ENCODE measurements at regions not wholly inside any gene's neighbourhood (a gene's known extent, or its start where the extent isn't known, plus 50 kb on each side); places are given as distances from the start of the nearest gene placed in this dataset.
"Not testable (repeated sequence)": the region's sequence is repeated elsewhere in the genome, so short reads cannot be mapped to it uniquely, and the experiment has no call there.

DNA sequence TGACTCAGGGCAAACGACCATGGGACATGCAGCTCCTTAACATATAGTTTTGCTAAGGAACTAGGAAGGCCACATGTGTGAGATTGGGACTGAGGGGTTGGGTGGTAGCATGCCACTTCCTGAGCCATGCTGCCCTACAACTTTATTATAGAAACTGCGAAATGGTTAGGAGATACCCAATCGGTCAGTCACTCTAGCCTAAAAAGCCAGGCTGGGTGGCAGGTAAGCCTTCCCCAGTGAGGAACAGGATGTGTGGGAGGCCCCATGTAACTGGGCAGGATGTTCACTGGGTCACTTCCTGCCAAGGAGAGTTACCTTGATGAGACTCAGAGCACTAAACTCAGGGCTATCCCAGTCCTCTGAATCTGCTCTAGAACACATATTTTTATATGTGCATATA lies 123.5 kb downstream of the MAP3K7 start:
- DNase-seq (peak in 1 of 2 donors; percentile 65), ATAC-seq (peak; percentile 72)
- H3K27ac Mint-ChIP-seq: peak overlapping the region; percentile 83 to 96
- no peaks in the 10 kb centered on the region for H3K9me3 Mint-ChIP-seq
- peak overlapping the region; percentile 69 to 77 for H3K4me3 Mint-ChIP-seq
- no peaks in the 10 kb centered on the region for H3K27me3 Mint-ChIP-seq
- H3K4me1 Mint-ChIP-seq: peaks cover 99% of the 10 kb centered on the region

DNA sequence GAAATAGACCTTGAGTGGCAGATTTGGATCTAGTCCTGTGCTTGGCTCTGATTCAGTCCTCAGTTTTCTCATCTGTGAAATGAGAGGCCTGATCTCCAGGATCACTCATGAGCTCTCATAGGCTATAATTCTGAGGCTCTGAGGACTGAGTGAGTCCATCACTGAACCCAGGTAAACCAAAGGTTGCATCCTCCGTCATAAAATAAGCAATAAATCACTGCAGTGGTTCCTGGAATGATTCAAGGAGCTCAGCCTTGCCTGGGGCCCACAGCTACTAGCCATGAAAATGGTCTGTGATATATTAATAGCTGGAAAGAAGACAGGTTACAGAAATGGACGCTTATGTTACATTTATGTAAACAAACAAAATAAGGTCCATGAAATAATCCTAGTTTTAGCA lies 124.8 kb downstream of the MAP3K7 start:
- H3K4me3 Mint-ChIP-seq: no peak overlapping the region
- DNase-seq (no peak), ATAC-seq (no peak)
- H3K27me3 Mint-ChIP-seq: no peaks in the 10 kb centered on the region
- no peaks in the 10 kb centered on the region for H3K9me3 Mint-ChIP-seq
- peaks cover 100% of the 10 kb centered on the region for H3K4me1 Mint-ChIP-seq
- no peak overlapping the region for H3K27ac Mint-ChIP-seq

DNA sequence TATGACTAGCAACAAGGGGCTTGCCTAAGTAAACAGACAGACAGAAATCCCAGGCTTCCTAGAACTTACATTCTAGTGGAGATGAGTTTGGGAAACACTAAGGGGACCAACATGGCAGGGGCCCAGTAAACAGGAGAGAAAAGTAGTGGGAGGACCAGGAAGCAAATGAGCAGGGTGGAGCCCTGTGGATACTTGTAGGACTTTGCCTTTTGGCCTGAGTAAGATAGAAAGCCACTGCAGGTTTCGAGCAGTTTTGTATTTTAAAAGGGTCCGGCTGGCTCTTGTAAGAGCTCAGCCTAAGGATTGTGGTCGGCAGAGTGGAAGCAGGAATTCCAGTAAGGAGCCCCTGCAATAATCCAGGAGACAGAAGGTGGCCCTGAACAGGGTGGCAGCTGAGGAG lies 125.5 kb downstream of the MAP3K7 start:
- Mint-ChIP-seq H3K9me3 (no peaks in the 10 kb centered on the region), H3K27me3 (no peaks in the 10 kb centered on the region), H3K4me3 (no peak overlapping the region), H3K27ac (peak overlapping the region in 1 of 2 donors; percentile 63), H3K4me1 (peaks cover 96% of the 10 kb centered on the region)
- DNase-seq (no peak), ATAC-seq (no peak)

DNA sequence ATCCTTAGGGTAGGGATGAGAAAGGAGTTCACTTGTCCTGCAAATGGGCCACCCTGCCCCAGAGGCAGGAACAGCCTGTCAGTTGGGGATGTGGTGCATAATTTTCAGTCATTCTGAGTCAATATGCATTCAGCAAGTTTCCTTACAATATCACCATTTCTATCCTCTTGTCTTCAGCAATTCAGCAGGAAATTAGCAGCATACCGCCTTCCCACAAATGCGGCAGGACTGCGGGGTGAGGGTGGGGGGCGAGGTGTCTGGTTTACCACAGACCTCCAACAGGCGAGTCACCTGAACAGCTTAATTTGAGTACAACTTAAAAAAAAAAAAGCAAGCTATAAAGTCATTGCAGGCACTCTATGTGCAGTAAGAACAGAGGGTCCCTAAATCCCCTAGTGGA lies 126.8 kb downstream of the MAP3K7 start:
- no peaks in the 10 kb centered on the region for H3K9me3 Mint-ChIP-seq
- DNase-seq: peak in 1 of 2 donors; percentile 63
- H3K27ac Mint-ChIP-seq: peak overlapping the region; percentile 60 to 99
- no peaks in the 10 kb centered on the region for H3K27me3 Mint-ChIP-seq
- H3K4me3 Mint-ChIP-seq: peak overlapping the region; percentile 44 to 49
- no peak for ATAC-seq
- peaks cover 82% of the 10 kb centered on the region for H3K4me1 Mint-ChIP-seq

DNA sequence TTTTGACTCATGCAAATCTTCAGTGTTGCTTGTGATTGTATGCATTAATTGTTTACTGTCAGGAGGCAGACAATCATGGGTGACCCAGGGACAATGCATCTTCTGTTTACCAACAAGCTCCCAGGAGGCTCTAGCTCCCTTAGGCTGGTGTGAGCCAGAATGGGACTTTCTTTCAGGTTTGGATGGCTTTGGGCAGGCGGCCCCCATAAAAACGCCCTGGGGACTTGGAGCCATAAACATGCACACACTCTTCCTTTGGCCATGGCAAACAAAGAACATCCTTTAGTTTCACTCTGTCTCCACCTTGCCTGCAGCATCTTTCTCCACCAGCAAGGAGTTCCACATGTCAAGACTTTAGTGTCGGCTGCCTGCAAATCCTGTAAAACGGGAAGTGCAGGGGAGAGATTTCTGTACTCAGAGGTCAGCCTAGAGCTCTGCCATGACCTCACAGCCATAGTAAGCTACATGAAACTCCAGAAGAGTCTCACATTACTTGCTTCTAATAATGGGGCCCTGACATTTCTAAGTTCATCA lies 127.6 kb downstream of the MAP3K7 start:
- no peak for ATAC-seq
- H3K4me1 Mint-ChIP-seq: peaks cover 78% of the 10 kb centered on the region

DNA sequence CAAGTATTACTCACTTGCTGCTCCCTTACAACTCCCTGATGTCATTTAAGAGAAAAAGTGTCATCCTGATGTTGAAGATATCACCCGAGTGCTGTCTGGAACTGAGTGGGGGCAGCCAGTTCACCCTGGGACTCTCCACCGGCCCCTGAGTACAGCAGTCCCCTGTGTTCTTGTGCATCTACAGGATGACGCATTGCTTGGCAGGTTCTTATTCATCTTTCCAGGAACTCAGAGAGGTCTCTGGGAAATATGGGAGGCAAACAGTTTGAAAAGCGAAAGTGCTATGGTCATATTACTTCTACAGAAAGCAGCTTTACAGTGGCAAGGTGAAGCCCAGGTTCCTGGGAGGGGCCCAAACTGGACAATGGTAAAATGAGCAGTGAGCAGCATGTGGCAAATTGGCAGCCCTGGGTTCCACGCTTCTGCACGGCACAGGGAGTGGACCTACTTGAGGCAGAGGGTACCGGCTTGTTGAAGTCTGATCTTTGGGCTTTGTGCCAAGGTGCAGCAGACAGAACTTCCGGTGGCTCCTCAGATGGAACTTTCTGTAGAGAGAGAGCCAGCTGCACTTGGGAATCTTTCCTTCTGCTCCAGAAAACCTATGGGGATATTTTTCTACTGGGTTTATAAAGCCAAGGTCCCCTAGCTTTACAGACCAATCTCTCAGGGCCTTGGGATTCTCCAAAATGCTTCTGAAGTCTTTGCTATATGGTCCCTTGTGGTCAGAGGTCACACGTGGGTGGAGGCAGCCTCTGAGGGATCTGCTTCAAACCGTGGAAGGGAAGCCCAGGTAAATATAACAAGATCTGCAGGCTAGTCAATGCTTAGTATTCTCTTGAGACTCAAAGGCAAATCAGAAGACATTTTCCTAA lies 128.3 kb downstream of the MAP3K7 start:
- DNase-seq (peak; percentile 79 to 95), ATAC-seq (peak; percentile 98)
- Mint-ChIP-seq H3K27ac (peak overlapping the region; percentile 99), H3K4me1 (peaks cover 73% of the 10 kb centered on the region), H3K9me3 (no peaks in the 10 kb centered on the region), H3K4me3 (peak overlapping the region; percentile 49 to 66), H3K27me3 (no peaks in the 10 kb centered on the region)

More for the DNA sequence above, 127.6 kb downstream of the MAP3K7 start:
- Mint-ChIP-seq H3K27ac (peak overlapping the region; percentile 99), H3K9me3 (no peaks in the 10 kb centered on the region), H3K27me3 (no peaks in the 10 kb centered on the region), H3K4me3 (peak overlapping the region; percentile 49 to 66)
- no peak for DNase-seq

DNA sequence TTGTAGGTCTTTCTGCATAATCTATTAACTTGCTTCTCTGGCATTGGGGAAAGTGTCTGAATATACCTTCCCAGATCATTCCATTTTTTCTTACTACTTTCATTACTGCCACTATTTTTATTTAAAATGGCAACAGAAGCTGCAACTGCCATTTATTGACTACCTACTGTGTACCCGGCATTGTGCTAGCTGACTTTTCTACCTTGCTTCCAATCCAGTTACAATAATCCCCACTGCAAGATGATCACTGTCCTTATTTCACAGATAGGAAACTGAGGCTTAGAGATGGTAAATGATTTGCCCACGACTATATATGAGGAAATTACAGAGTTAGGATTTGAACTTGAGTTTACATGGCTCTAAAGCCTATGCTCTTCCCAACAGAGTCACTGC lies 129.0 kb downstream of the MAP3K7 start:
- DNase-seq (no peak), ATAC-seq (no peak)
- Mint-ChIP-seq H3K27me3 (no peaks in the 10 kb centered on the region), H3K4me3 (peak overlapping the region; percentile 49 to 66), H3K27ac (peak overlapping the region; percentile 99), H3K4me1 (peaks cover 65% of the 10 kb centered on the region), H3K9me3 (no peaks in the 10 kb centered on the region)

DNA sequence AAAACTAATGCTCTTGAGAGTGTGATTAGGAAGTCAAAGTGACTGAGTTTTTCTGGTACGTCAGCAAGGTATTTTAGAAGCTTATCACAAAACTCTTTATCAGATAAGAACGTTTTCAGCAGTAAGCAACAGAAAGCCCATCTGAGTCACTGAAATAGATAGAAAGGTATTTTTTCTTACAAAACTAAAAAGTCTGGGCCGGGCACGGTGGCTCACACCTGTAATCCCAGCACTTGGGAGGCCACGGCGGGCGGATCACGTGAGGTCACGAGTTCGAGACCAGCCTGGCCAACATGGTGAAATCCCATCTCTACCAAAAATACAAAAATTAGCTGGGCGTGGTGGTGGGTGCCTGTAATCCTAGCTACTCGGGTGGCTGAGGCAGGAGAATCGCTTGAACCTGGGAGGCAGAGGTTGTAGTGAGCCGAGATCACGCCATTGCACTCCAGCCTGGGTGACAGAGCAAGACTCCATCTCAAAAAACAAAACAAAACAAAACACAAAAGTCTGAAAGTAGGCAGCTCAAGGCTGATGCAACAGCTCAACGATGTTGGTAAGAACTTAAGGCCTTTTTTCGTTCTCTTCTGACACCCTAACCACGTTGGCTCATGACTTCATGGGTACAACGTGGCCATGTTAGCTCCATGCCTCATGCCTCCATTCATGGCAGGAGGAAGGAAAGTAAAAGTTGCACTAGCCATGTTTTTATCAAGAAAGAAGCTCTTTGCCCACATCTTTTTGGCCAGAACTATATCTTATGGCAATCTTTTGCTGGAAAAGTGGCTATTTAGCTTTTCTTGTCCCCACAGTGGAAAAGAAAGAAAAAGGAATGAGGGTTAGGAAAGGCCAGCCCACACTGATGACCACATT lies 129.6 kb downstream of the MAP3K7 start:
- DNase-seq (peak in 1 of 2 donors; percentile 78), ATAC-seq (peak; percentile 49)
- H3K27ac Mint-ChIP-seq: peak overlapping the region; percentile 99
- peak overlapping the region in 1 of 2 donors; percentile 49 for H3K4me3 Mint-ChIP-seq
- H3K27me3 Mint-ChIP-seq, H3K9me3 Mint-ChIP-seq: not testable (repeated sequence)
- peaks cover 59% of the 10 kb centered on the region for H3K4me1 Mint-ChIP-seq

DNA sequence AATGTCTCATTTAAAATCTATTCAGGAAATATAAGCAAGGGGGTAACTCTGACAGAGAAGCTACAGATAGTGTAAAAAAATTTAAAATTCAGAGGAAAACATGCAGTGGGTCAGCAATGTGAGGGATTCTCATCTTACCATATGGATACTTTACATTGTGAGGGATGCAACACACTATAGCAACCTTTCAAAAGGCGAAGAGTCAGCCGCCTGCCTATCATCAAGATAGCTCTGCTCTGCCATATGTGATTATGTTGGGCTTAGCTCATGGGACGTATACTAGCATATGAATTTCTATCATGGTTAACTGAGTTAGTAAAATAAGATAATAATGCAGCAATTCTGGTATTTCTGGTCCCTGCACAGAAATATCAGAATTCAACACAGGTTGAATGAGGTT lies 130.9 kb downstream of the MAP3K7 start:
- no peak overlapping the region for H3K4me3 Mint-ChIP-seq
- peaks cover 0 to under 1% of the 10 kb centered on the region in 2 donors for H3K9me3 Mint-ChIP-seq
- DNase-seq (no peak), ATAC-seq (no peak)
- no peak overlapping the region for H3K27ac Mint-ChIP-seq
- no peaks in the 10 kb centered on the region for H3K27me3 Mint-ChIP-seq
- peaks cover 48% of the 10 kb centered on the region for H3K4me1 Mint-ChIP-seq

DNA sequence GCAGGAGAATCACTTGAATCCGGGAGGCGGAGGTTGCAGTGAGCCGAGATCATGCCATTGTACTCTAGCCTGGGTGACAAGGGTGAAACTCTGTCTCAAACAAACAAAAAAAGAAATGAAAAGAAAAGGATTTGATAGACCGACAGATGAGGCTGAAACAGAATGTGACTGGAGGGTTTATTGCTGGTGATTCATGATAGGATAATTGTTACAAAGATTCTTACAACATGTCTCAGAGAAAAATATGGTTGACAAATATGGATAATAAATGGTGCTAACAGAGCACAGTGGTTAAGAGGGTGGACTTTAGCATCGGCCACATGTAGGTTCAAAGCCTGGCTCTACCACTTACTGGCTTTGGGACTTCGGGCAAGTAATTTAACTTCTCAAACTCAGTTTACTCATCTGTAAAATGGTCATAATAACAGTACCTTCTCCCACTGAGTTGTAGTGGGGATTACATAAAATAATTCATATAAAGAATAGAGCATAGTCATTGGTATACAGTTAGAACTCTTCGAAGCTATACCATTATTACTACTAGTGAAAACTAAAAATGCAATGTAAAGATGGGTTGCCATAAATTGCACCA lies 131.9 kb downstream of the MAP3K7 start:
- Mint-ChIP-seq H3K9me3 (peaks cover 0 to 4% of the 10 kb centered on the region in 2 donors), H3K27me3 (no peaks in the 10 kb centered on the region), H3K27ac (no peak overlapping the region), H3K4me1 (peaks cover 45% of the 10 kb centered on the region), H3K4me3 (no peak overlapping the region)
- no peak for ATAC-seq
- no peak for DNase-seq

DNA sequence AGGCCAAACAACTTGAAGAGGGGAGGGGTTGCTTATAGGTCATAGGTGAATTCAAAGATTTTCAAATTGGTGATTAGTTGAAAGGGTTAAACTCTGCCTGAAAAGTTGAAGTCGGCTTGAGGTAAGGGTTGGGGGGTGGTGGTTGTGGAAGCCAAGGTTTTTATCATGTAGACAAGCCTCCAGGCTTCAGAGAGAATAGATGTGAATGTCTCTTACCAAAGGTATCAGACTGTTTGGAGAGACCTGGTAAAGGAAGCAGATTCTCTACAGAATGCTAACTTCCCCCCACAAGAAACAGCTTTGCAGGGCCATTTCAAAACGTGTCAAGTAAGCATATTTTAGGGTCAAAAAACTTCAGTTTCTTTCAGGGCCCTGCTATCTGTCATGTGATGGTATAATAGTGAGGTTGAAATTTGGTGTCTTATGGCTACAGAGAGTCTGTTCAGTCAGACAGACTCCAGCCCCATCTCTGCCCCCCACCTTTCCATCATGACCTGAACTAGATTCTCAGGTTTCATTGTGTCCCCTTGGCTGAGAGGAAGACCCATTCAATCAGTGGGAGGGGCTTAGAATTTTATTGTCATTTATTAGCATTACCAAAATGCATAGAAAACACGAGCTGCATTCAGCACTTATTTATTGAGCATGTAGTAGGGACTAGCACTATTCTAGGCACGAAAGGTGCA lies 136.5 kb downstream of the MAP3K7 start:
- Mint-ChIP-seq H3K27ac (peak overlapping the region in 1 of 2 donors; percentile 12), H3K4me3 (no peak overlapping the region), H3K27me3 (no peaks in the 10 kb centered on the region), H3K9me3 (peaks cover 0 to 9% of the 10 kb centered on the region in 2 donors), H3K4me1 (peaks cover 32% of the 10 kb centered on the region)
- DNase-seq (no peak), ATAC-seq (no peak)

DNA sequence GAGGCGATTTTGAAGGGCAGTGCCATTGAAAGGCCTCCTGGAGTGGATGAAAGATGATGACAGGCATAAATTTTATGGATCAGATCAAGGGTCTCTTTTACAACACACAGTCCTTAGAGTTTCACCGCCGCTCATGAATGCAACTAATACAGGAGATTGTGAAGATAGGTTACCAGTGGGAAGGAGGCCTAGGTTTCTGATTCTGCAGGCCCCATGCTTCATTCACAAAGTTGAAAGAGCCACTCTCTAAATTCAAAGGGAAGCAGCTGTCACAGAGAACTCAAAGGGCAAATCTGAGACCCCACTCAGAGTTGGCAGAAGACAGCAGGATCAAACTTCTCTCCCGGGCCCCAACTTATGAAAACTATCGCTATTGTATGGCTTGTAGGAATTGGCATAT lies 137.6 kb downstream of the MAP3K7 start:
- H3K27ac Mint-ChIP-seq: no peak overlapping the region
- no peak for DNase-seq
- no peak overlapping the region for H3K4me3 Mint-ChIP-seq
- no peaks in the 10 kb centered on the region for H3K27me3 Mint-ChIP-seq
- H3K9me3 Mint-ChIP-seq: peaks cover 0 to 17% of the 10 kb centered on the region in 2 donors
- H3K4me1 Mint-ChIP-seq: peaks cover 40% of the 10 kb centered on the region
- no peak for ATAC-seq

DNA sequence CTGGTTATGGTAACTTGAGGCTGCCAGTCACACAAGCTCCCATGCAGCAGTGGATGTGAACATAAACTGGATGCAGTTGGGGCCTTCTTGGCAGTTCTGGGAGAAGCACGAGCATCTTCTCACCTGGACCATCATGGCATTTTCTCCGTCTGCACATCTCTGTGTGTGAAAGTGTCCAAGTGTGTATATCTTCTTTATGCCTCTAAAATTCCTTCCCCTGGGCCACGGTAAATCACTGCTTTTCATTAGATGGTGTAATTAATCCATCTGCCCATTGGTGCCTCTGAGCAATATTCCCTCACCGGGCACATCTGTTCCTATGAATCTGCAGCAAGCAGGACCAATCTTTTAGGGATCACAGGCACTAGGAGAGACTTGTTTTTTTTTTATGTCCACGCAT lies 138.0 kb downstream of the MAP3K7 start:
- H3K4me3 Mint-ChIP-seq: no peak overlapping the region
- H3K27ac Mint-ChIP-seq: no peak overlapping the region
- peaks cover 0 to 18% of the 10 kb centered on the region in 2 donors for H3K9me3 Mint-ChIP-seq
- no peaks in the 10 kb centered on the region for H3K27me3 Mint-ChIP-seq
- ATAC-seq (no peak), DNase-seq (no peak)
- H3K4me1 Mint-ChIP-seq: peaks cover 41% of the 10 kb centered on the region

DNA sequence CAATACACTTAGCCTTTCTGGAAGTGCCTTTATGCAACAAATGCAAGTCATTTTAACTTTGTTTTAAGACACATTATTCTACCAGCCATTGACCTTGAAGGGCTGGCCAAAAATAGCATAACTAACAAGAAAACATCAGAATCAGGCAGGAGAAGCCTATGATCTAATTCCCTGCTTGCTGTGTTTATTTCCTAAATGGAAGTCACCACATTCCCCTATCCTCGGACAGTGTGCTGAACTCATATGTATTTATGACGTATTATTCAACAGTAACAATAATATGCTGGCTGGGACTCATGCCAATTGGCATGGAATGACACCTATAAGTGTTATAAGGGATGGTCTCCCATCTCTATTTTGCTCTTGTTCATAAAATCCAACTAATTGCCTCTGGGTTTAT lies 140.7 kb downstream of the MAP3K7 start:
- Mint-ChIP-seq H3K27ac (peak overlapping the region in 1 of 2 donors; percentile 72), H3K4me1 (peaks cover 51% of the 10 kb centered on the region), H3K9me3 (peaks cover 0 to 18% of the 10 kb centered on the region in 2 donors), H3K27me3 (no peaks in the 10 kb centered on the region), H3K4me3 (no peak overlapping the region)
- no peak for ATAC-seq
- no peak for DNase-seq
